Transverse colon (tissue), 4 donors: ENCODE measurements at regions not wholly inside any gene's neighbourhood (a gene's known extent, or its start where the extent isn't known, plus 50 kb on each side); places are given as distances from the start of the nearest gene placed in this dataset.

Source experiments
- DNase-seq: peaks from one replicate; pipeline ENCODE4 v3.0.0-alpha.2; 2019
- H3K27ac ChIP-seq, 4 donors: fragments of 200-600 bp; sonication (generic); 2 replicates each; pipeline ENCODE4 v1.5.1; 2016 to 2018; ENCODE audit warnings: inconsistent platforms in 4 of 4
- H3K27me3 ChIP-seq: fragments of 200-600 bp; sonication (generic); 2 replicates; pipeline ENCODE4 v1.5.1; 2017; ENCODE audit warnings: inconsistent platforms
- H3K36me3 ChIP-seq, 4 donors: fragments of 200-600 bp; sonication (generic); 2 replicates each; pipeline ENCODE4 v1.5.1; 2017 to 2019; ENCODE audit warnings: inconsistent platforms in 4 of 4
- H3K4me1 ChIP-seq, 4 donors: fragments of 200-600 bp; sonication (generic); 2 replicates each; pipeline ENCODE4 v1.5.1; 2017 to 2020; ENCODE audit warnings: inconsistent platforms in 4 of 4
- H3K4me3 ChIP-seq, 4 donors: fragments of 200-600 bp; sonication (generic); 1 replicate in 1 of 4; 2 replicates in 3 of 4; pipeline versions ENCODE4 v1.5.1 to v1.6.1; 2017 to 2019; ENCODE audit warnings: inconsistent platforms in 4 of 4
- H3K9me3 ChIP-seq, 2 donors: fragments of 200-600 bp; sonication (generic); 2 replicates each; pipeline ENCODE4 v1.5.1; 2017 to 2019; ENCODE audit warnings: inconsistent platforms in 2 of 2
- CTCF ChIP-seq, 5 experiments: fragments of 200-600 bp in 3 of 5; fragments of 450-650 bp in 2 of 5; sonication (generic) in 3 of 5; IDR thresholded peaks; 1 replicate in 2 of 5; 2 replicates in 3 of 5; pipeline ENCODE4 v1.5.1; 2016 to 2017; ENCODE audit warnings: antibody characterized with exemption in 5 of 5, inconsistent platforms in 3 of 5, mild to moderate bottlenecking in 2 of 5, moderate library complexity in 1 of 5
- EP300 ChIP-seq: sonication (generic); formaldehyde crosslinking; IDR thresholded peaks from one replicate; pipeline ENCODE4 v1.6.1; 2017; ENCODE audit warnings: antibody characterized with exemption, low read depth
- POLR2A ChIP-seq: fragments of 450-650 bp; IDR thresholded peaks from one replicate; pipeline ENCODE4 v1.6.1; 2016; ENCODE audit warnings: antibody characterized with exemption, mild to moderate bottlenecking, moderate library complexity
- POLR2AphosphoS5 ChIP-seq, 3 donors: sonication (generic); formaldehyde crosslinking; IDR thresholded peaks; one replicate each; pipeline ENCODE4 v1.6.1; 2016; ENCODE audit warnings: antibody characterized with exemption in 3 of 3
- WGBS, 2 donors: methylation state at CpG; one replicate each; pipeline ENCODE4 v1.1.5; 2018; ENCODE audit warnings: low coverage in 1 of 2; 5-methylcytosine and 5-hydroxymethylcytosine counted together
- in situ Hi-C, 4 donors: fragments of 200-750 bp; cut with MboI; loops; one replicate each; pipeline versions ENCODE4 v1.15.0 to v1.15.1; 2017; ENCODE audit warnings: low sequenced_read_pairs in 3 of 4, low pct_ligation_motif_present in 1 of 4, low pct_unique_long_range_greater_than_20kb in 1 of 4
- intact Hi-C: fragments of 100-400 bp; cut with DNase I; formaldehyde crosslinking; loops from one replicate; pipeline ENCODE4 v1.15.1; 2023; ENCODE audit warnings: low total_unique reads

- H3K4me3 ChIP-seq: no peak overlapping the region
- no peak for DNase-seq
- no peak overlapping the region for H3K27ac ChIP-seq
- H3K36me3 ChIP-seq: no peaks in the 10 kb centered on the region
- no peak for TF ChIP-seq EP300
- TF ChIP-seq POLR2AphosphoS5 (IDR thresholded peaks at IDR 0.05): no peak
- no peak for TF ChIP-seq CTCF (IDR thresholded peaks at IDR 0.05)
- TF ChIP-seq POLR2A: no peak
- H3K27me3 ChIP-seq: peaks cover 6% of the 10 kb centered on the region
- peaks cover 10 to 50% (median 38%) of the 10 kb centered on the region in 4 donors for H3K4me1 ChIP-seq
- intact Hi-C loops: no loop called here
- in situ Hi-C loops: loop anchor here in 1 of 4 donors (25.0 kb wide), 1 partner anchor 141 kb away; no protein-coding TSS in a partner anchor
- 75 to 79% methylated on average over 2 to 5 of the region's 6 CpGs for WGBS, 2 donors
- H3K9me3 ChIP-seq: no peaks in the 10 kb centered on the region
Observed at GRCh38 chr15:66620744-66621344, 55.0 kb upstream of the LCTL start.

DNA sequence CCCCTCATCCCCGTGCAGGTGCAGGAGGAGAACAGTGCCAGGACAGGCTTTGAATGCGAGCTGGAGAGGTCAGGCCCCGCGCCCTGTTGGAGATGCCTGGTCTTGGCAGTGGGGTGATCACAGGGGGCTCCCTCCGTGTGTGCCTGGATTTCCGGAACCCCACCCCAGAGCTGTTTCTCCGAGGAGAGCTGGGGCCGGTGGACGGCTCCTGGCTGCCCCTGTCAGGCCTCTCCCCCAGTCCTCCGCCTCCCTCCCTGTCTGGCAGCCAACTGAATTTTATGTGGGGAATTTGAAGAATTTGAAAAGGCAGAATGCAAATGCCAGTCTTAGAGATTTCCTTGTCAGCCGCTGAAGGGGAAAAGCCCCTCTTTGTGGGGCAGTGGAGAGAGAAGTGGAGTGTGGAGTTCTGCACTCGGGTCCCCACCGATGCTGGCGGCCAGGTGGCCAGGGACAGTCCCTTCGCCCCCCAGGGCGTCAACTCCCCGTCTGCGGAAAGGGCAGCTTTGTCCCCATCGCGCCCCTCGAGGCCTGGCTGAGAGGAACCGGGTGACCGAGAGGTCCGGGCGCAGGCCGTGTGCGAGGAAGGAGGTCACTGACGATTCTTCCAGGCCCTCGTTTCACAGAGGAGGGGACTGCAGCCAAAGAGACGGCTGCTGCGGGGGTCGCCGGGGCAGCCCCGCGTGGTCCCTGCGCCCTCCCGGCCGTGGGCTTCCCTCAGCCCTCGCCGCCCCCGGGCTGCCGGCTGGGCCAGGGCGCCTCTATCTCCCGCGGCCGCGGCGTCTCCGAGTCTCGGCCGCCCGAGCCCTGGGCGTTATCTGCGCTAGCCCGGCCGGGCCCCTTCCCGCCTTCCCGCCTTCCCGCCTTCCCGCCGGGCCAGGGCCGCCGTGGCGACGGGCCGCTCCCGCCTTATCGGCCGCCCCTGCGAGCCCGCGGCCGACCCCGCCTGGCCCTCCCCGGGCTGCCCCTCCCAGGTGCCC, 56.0 kb upstream of the LCTL start:
- Histone ChIP-seq H3K36me3 (no peaks in the 10 kb centered on the region), H3K27ac (peak overlapping the region; percentile 6 to 63 (median 56)), H3K27me3 (peaks cover 6% of the 10 kb centered on the region), H3K9me3 (no peaks in the 10 kb centered on the region), H3K4me3 (peak overlapping the region in 2 of 4 donors; percentile 25 to 30), H3K4me1 (peaks cover 10 to 50% (median 38%) of the 10 kb centered on the region in 4 donors)
- no peak for DNase-seq
- no peak for TF ChIP-seq POLR2A
- no peak for TF ChIP-seq CTCF (IDR thresholded peaks at IDR 0.05)
- no peak for TF ChIP-seq POLR2AphosphoS5 (IDR thresholded peaks at IDR 0.05)
- no peak for TF ChIP-seq EP300
- in situ Hi-C loops (loop anchor here in 1 of 4 donors (25.0 kb wide), 1 partner anchor 141 kb away; no protein-coding TSS in a partner anchor), intact Hi-C loops (no loop called here)
- 81 to 88% methylated on average over 6 to 23 of the region's 75 CpGs for WGBS, 2 donors

DNA sequence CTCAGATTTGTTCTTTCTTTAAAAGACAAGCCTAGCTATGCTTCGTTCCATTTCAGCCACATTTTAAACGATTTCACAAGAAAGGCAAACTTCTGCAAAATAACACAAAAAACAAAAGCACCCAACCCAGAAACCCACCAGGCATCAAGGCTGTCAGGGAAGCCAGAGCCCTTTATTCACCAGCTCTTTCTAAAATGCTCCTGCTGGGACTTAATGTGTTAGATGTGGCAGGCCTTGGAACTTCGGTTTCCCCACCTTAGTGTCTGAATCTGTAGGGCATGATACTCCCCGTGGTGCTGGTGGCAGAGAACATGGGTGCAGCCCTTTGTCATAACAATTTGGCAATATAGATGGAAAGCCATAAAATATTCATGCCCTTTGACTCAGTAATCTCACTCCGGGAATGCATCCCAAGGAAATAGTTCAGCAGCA, 56.8 kb upstream of the LCTL start:
- in situ Hi-C loops: loop anchor here in 1 of 4 donors (25.0 kb wide), 1 partner anchor 140 kb away; no protein-coding TSS in a partner anchor
- peak; percentile 59 for DNase-seq
- TF ChIP-seq POLR2AphosphoS5 (IDR thresholded peaks at IDR 0.05): peak in 1 of 3 donors; percentile 38
- no peak for TF ChIP-seq POLR2A
- TF ChIP-seq CTCF (IDR thresholded peaks at IDR 0.05): peak in 2 of 5 experiments; percentile 19

More for the DNA sequence above, 56.8 kb upstream of the LCTL start:
- Histone ChIP-seq H3K4me1 (peaks cover 8 to 42% (median 32%) of the 10 kb centered on the region in 4 donors), H3K36me3 (no peaks in the 10 kb centered on the region), H3K27me3 (peaks cover 6% of the 10 kb centered on the region), H3K9me3 (no peaks in the 10 kb centered on the region), H3K4me3 (peak overlapping the region in 1 of 4 donors; percentile 30), H3K27ac (peak overlapping the region; percentile 6 to 63 (median 56))
- WGBS, 2 donors: 35 to 40% methylated on average over 1 to 5 of the region's 5 CpGs
- intact Hi-C loops: no loop called here
